HuH-7 (cell line): ENCODE measurements at regions not wholly inside any gene's neighbourhood (a gene's known extent, or its start where the extent isn't known, plus 50 kb on each side); places are given as distances from the start of the nearest gene placed in this dataset.

Experiments used
- DNase-seq: peaks from one replicate; pipeline ENCODE4 v3.0.0; 2011; ENCODE audit warnings: low spot score

DNA sequence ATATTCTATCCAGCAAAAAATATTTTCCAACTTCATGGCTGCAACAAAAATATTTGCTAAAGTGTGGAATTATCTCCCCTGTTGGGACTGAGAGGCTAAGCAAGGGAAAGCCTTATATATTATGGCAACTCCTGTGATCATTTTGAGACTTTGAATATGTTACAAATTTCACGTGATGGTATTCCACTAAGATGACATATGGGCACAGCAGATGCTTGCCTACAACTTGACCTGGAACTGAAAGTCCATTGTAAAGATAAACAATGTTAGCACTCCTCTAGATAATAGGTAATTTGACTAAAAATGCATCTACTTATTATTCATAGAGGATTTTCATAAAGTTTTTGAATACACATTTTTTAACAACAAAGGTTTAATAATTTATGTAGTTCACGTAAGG lies 1141.5 kb upstream of the CDH6 start:
- DNase-seq = no peak

GRCh38 chr5:30050056-30050815 lies 1143.2 kb upstream of the CDH6 start:
- no peak for DNase-seq

DNA sequence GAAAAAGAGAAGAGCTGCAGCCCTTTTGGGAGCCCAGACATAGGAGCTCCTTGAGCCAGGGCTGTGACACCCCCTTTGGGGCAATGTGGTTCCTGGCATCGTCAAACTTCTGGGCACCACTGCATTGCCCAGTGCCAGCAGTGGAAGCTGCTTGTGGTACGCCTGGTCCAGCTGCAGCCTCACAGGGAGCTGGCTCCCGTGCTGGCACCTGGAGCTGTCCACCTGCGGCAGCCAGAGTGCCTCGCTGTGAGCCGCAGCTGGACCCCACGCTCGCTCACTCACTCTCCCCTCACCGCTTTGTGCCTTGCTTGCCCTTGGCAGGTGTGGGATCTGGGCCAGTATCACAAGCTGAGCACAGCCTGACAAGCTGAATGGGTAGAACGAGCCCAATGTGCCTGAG lies 1150.8 kb upstream of the CDH6 start:
- DNase-seq = no peak

GRCh38 chr5:30041831-30042385 lies 1151.6 kb upstream of the CDH6 start:
- no peak for DNase-seq

DNA sequence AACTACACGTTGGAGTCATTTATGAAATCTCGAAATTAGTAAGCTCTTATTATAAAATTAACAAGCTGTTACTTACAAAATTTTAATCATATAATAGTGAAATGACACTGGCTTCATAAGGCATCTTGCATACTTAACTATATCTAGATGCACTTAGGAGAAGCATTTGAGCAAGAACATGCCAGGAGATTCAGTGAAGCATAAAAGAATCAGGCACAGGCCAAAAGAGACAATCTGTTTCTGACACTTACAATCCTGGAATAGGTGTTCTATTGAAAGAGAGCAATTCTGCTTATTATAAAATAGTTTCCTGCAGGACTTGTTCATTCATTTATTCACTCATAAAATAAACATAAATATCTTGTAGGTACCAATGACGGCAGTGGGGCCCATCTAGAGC lies 1152.2 kb upstream of the CDH6 start:
- DNase-seq = no peak

DNA sequence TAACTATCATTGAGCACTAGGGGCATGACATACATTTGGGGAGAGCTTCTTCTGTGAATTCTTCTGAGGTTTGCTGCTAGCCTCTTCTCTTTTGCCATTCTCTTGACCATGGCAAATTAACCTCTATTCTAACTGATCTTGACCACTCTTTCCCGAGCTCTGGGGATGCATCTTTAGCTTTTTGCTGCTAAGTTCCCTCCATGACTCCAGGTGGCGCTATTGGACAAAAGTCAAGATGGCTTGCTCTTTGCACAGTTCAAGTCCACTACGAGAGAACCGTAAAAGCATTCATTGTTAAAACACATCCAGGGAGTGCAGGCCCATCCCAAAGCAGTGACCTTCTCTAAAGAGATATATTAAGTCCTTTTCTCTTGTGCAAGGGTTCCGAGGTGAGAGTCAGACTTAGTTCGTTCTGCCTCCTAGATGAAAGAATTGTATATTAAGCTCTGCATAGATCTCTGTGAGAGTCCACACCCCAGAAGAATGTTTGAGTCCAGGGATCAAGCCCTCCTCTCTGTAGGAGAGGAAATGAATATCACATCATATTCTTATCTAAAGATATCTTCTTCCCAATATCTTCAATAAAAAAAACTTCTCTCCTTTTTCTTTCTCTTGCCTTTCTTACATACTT lies 1152.9 kb upstream of the CDH6 start:
- peak; percentile 21 for DNase-seq

DNA sequence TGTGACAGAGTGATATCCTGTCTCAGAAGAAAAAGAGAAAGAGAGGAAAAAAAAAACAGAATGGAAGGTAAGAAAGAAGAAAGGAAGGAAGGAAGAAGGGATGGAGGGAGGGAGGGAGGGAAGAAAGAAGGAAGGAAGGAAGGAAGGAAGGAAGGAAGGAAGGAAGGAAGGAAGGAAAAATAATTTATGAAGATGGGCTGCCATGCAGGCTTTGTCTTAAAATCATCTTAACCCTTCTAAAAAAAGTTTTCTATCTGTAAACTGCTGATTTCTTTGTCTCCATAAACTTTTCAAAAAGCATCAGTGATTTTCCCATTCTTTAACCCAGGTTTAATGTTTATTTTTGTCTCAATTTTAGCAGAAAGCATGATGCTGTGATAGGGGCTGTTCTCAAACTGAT lies 1154.1 kb upstream of the CDH6 start:
- DNase-seq = no peak

DNA sequence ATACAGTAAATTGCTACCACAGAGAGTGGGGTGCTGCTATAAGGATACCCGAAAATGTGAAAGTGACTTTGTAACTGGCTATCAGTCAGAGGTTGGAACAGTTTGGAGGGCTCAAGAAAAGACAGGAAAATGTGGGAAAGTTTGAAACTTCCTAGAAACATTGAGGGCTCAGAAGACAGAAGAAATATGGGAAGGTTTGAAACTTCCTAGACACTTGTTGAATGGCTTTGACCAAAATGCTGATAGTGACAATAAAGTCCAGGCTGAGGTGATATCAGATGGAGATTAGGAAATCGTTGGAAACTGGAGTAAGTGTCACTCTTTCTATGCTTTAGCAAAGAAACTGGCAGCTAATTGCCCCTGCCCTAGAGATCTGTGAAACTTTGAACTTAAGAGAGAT lies 1158.6 kb upstream of the CDH6 start:
- DNase-seq = no peak

GRCh38 chr5:30030101-30030500 lies 1163.4 kb upstream of the CDH6 start:
- no peak for DNase-seq

GRCh38 chr5:30001826-30002225 lies 1191.7 kb upstream of the CDH6 start:
- no peak for DNase-seq

DNA sequence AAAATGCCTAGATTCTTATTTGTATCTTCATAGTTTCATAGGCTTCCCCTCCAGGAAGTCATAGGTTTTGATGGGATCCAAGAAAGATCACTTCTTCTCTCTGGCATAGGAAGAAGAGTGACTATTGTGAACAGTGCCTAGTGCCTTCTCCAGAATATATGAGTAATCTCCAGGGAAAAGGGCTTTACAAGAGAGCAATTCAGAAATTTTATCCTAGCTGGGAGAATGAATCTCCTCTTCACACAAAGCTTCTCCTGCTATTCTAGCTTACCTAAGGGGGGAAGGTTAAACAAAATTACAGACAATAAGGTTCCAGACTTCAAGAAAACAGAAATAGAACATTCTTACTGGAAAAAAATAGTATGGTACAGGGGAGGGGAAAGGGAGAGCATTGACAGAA lies 1193.3 kb upstream of the CDH6 start:
- no peak for DNase-seq

GRCh38 chr5:29995154-29995553 lies 1198.3 kb upstream of the CDH6 start:
- no peak for DNase-seq

- DNase-seq = no peak
Measured at GRCh38 chr5:29994519-29994918, 1199.0 kb upstream of the CDH6 start.

DNA sequence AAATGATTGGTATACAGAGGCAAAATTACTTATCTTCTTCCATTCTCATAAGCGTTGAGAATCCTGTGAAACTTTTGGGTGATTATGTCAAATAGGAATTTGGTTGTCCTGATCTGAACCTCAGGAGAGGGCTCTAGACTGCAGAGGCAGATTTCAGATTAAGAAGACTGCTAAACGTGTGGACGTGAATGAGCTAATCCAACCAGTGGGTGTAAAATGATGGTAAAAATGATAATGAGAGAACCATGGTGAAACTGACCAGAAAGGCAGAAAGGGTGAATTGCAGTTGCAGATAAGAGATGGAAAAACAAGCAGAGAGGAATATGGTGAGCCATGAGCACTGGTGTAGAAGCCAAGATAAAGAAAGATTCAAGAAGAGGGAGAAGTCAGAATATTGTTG lies 1200.2 kb upstream of the CDH6 start:
- DNase-seq = no peak

DNA sequence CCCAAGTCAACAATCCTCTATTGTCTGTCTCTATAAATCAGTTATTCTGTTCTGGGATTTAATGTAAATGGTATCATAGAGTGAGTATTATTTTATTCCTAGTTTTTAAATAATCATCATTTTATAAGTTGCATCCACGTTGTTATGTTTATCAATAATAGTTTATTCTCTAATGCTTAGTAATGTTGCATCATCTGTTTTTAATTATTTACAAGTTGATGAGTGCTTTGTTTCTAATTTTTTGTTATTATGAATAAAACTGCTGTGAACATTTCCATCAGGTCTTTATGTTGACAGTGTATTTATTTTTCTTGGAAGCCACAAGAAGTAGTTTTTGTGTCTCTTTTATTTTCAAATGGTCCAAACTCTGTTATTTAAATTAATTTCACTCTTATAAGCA lies 1201.2 kb upstream of the CDH6 start:
- DNase-seq = no peak

DNA sequence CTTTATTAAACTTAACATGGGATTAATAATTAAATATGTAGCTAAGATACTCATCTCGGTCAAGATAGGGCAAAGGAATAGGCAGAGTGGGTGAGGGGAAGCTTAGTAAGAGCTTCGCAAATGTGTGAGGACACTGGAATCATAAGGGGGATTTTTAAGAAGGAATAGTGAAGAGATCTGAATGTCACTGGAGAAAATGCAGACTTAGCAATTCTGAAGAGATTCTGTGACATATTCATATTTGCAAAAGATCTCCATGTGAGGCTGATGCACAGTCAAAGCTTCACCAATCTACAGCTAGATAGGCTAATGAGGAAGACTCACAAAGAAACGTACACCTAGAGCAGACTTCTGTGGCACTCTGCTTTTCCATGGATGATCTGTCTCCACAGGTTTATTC lies 1202.8 kb upstream of the CDH6 start:
- DNase-seq = no peak

DNA sequence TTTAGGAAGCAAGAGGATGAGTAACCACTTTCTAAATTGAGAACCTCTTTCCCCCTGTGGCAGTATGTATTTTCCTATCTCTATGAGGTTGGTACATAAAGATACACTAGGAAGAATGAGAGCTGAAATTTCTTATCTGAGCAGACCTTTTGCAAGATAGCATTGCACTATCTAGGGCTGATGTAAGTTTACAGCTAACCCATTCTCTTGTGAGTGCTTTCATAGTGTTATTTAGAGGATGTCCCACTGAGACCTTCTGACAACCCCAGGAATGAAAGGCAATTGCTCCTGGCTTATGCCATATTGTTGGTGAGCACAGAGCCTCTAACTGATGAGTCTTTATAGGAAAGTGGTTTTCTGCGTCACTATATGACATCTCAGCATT lies 1209.3 kb upstream of the CDH6 start:
- no peak for DNase-seq

- no peak for DNase-seq
Measured at GRCh38 chr5:29983528-29984155, 1209.8 kb upstream of the CDH6 start.

GRCh38 chr5:29982457-29982856 lies 1211.0 kb upstream of the CDH6 start:
- DNase-seq = no peak

DNA sequence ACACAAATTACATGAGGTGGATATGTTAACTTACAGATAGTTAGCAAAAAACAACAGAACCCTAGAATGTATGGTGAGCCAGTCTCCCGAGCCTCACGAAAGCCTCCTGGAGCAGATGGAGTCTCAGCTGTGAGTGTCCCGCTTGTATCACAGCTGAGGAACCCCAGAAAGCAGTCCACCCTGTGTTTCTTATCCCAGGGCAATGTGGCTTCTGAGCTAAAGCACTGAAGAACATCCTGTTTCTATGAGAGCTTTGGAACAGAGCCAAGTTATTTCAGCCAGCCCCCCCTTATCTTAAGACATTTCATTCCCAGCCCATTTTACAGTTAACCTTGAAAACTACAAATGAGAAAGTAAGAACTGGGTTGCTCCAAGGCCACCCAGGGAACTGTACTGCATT lies 1220.9 kb upstream of the CDH6 start:
- DNase-seq = no peak

GRCh38 chr5:29963956-29964355 lies 1229.5 kb upstream of the CDH6 start:
- DNase-seq = no peak

- no peak for DNase-seq
Measured at GRCh38 chr5:29960323-29960722, 1233.2 kb upstream of the CDH6 start.

- no peak for DNase-seq
Measured at GRCh38 chr5:29950416-29951145, 1242.9 kb upstream of the CDH6 start.
